ENCODE measurements at regions not wholly inside any gene's neighbourhood (a gene's known extent, or its start where the extent isn't known, plus 50 kb on each side); places are given as distances from the start of the nearest gene placed in this dataset.

DNA sequence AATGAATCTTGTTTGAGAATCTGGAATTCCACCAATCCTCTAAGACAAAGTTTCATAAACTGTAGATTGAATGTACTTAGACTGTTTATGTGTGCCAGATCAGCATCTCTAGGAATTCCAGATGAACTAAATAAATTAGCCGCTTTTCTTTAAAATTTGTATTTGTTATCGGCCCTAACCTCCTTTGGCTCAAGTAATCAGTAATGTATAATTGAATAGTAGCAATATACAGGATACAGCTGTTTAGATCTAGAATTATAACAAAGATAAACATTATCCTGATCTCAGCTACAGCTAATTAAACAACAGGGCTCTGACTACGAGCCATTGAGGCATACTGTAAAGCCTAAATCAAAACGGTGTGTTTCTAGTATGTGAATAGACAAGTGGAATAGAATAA, 120.3 kb downstream of the CYB561 start:
- TF ChIP-seq EZH2phosphoT487 (IDR thresholded peaks at IDR 0.05; ENCODE audit: borderline replicate concordance, low read length) = no peak
- TF ChIP-seq EZH2 (IDR thresholded peaks at IDR 0.05; ENCODE audit: low read length, unreplicated experiment) = no peak
- TF ChIP-seq, protein P1, sequence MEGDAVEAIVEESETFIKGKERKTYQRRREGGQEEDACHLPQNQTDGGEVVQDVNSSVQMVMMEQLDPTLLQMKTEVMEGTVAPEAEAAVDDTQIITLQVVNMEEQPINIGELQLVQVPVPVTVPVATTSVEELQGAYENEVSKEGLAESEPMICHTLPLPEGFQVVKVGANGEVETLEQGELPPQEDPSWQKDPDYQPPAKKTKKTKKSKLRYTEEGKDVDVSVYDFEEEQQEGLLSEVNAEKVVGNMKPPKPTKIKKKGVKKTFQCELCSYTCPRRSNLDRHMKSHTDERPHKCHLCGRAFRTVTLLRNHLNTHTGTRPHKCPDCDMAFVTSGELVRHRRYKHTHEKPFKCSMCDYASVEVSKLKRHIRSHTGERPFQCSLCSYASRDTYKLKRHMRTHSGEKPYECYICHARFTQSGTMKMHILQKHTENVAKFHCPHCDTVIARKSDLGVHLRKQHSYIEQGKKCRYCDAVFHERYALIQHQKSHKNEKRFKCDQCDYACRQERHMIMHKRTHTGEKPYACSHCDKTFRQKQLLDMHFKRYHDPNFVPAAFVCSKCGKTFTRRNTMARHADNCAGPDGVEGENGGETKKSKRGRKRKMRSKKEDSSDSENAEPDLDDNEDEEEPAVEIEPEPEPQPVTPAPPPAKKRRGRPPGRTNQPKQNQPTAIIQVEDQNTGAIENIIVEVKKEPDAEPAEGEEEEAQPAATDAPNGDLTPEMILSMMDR (conservative IDR thresholded peaks at IDR 0.05; ENCODE audit: low read depth, low read length) = no peak
- Histone ChIP-seq H3K9me3 (ENCODE audit: low read length) (no peaks in the 10 kb centered on the region), H3K4me3 (ENCODE audit: low read length) (no peak overlapping the region), H3K27me3 (ENCODE audit: low read length) (no peaks in the 10 kb centered on the region), H4K20me1 (ENCODE audit: low read length) (no peaks in the 10 kb centered on the region), H2AFZ (ENCODE audit: low read length) (no peak overlapping the region), H3K9ac (ENCODE audit: low read length) (no peak overlapping the region), H3K27ac (ENCODE audit: low read length) (no peak overlapping the region), H3K36me3 (ENCODE audit: low read depth, low read length) (no peaks in the 10 kb centered on the region), H3F3A (ENCODE audit: low read length, unreplicated experiment) (no peaks in the 10 kb centered on the region), H3K79me2 (ENCODE audit: low read length) (no peaks in the 10 kb centered on the region), H3K4me2 (ENCODE audit: low read length) (no peak overlapping the region), H3K4me1 (ENCODE audit: insufficient read depth, low read length) (no peaks in the 10 kb centered on the region), H3K9me2 (replicated peaks; ENCODE audit: low read length) (no peaks in the 10 kb centered on the region)
- CTCF ChIA-PET = no interaction called here
- POLR2A ChIA-PET (ENCODE audit: unreplicated experiment) = no interaction called here
- no TSS peak for BruUV-seq (replicated peaks)
- ATAC-seq = no peak
- no peak for DNase-seq
- intact Hi-C loops (cut with micrococcal nuclease) = no loop called here

DNA sequence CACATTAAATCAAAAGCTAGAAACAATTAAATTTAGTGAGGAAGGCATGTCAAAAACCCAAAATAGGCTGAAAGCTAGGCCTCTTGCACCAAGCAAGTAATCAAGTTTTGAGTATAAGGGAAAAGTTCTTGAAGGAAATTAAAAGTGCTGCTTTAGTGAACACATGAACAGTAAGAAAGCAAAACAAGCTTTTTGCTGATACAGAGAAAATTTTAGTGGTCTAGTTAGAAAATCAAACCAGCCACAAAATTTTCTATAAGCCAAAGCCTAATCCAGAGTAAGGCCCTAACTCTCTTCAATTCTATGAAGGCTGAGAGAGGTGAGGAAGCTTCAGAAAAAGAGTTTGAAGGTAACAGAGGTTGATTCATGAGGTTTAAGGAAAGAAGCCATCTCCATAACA, 116.2 kb downstream of the CYB561 start:
- no peak overlapping the region for H3K9ac ChIP-seq (ENCODE audit: low read length)
- no peak overlapping the region for H3K4me3 ChIP-seq (ENCODE audit: low read length)
- no peaks in the 10 kb centered on the region for H4K20me1 ChIP-seq (ENCODE audit: low read length)
- no peaks in the 10 kb centered on the region for H3K9me3 ChIP-seq (ENCODE audit: low read length)
- DNase-seq = no peak
- no peaks in the 10 kb centered on the region for H3K9me2 ChIP-seq (replicated peaks; ENCODE audit: low read length)
- CTCF ChIA-PET = interaction anchor here (0.6 kb wide), 1 partner anchor 30 kb away, joined by 7 read pairs; no protein-coding TSS in a partner anchor
- no peak for ATAC-seq
- peaks cover 19% of the 10 kb centered on the region for H3K4me1 ChIP-seq (ENCODE audit: insufficient read depth, low read length)
- H3K79me2 ChIP-seq (ENCODE audit: low read length) = no peaks in the 10 kb centered on the region
- no TSS peak for BruUV-seq (replicated peaks)
- no peak overlapping the region for H2AFZ ChIP-seq (ENCODE audit: low read length)
- intact Hi-C loops (cut with micrococcal nuclease) = loop anchor here (5.0 kb wide), 1 partner anchor 38 kb away; no protein-coding TSS in a partner anchor
- H3F3A ChIP-seq (ENCODE audit: low read length, unreplicated experiment) = no peaks in the 10 kb centered on the region
- POLR2A ChIA-PET (ENCODE audit: unreplicated experiment) = no interaction called here
- H3K4me2 ChIP-seq (ENCODE audit: low read length) = no peak overlapping the region
- TF ChIP-seq EZH2phosphoT487 (IDR thresholded peaks at IDR 0.05; ENCODE audit: borderline replicate concordance, low read length) (no peak), EZH2 (IDR thresholded peaks at IDR 0.05; ENCODE audit: low read length, unreplicated experiment) (no peak)
- TF ChIP-seq, protein P1 (conservative IDR thresholded peaks at IDR 0.05; ENCODE audit: low read depth, low read length) = no peak
- no peaks in the 10 kb centered on the region for H3K27me3 ChIP-seq (ENCODE audit: low read length)
- no peak overlapping the region for H3K27ac ChIP-seq (ENCODE audit: low read length)
- H3K36me3 ChIP-seq (ENCODE audit: low read depth, low read length) = peaks cover 2% of the 10 kb centered on the region; the same call in 1 of the 2 replicates

DNA sequence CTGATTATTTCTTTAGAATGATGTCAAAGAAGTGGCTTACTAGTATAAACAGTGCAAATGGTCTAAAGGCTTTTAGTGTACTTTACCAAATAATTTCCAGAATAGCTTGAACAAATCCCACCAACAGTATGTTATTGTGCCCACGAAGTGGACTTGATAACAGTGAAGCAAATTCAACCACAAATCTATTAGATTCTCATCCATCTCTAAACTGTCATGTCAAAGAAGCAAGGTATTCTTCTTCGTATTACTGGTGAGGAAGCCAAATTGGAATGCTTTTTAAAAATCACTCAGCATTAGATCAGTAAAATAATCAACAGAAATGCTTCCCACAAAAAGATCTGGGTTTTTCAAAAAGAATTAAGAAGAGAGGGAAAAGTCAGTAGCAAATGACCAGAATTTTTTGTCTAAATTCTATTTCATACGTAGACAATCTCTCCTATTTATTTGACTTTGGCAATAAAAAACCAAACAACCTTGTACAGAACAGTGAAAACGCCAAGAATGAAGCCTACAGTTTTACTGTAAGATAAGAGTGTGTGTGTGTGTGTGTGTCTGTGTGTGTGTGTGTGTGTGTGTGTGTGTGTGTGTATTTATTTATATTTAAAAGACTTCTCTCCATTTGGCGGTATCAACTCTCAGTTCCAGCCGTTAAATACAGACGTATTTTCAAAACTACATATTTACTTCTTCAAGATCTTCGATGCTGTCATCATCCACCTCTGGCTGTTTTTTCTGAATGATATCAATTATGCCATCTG, 114.6 kb downstream of the CYB561 start:
- BruUV-seq (replicated peaks) = no TSS peak
- Histone ChIP-seq H3K4me2 (ENCODE audit: low read length) (no peak overlapping the region), H3K9me3 (ENCODE audit: low read length) (no peaks in the 10 kb centered on the region), H2AFZ (ENCODE audit: low read length) (no peak overlapping the region), H3F3A (ENCODE audit: low read length, unreplicated experiment) (no peaks in the 10 kb centered on the region), H3K4me3 (ENCODE audit: low read length) (no peak overlapping the region), H3K9ac (ENCODE audit: low read length) (no peak overlapping the region), H3K27ac (ENCODE audit: low read length) (no peak overlapping the region), H3K36me3 (ENCODE audit: low read depth, low read length) (peaks cover 2% of the 10 kb centered on the region; the same call in 1 of the 2 replicates), H4K20me1 (ENCODE audit: low read length) (no peaks in the 10 kb centered on the region), H3K79me2 (ENCODE audit: low read length) (no peaks in the 10 kb centered on the region), H3K27me3 (ENCODE audit: low read length) (no peaks in the 10 kb centered on the region), H3K4me1 (ENCODE audit: insufficient read depth, low read length) (peaks cover 19% of the 10 kb centered on the region), H3K9me2 (replicated peaks; ENCODE audit: low read length) (no peaks in the 10 kb centered on the region)
- DNase-seq (no peak), ATAC-seq (no peak)
- CTCF ChIA-PET = no interaction called here
- TF ChIP-seq, protein P1 (conservative IDR thresholded peaks at IDR 0.05; ENCODE audit: low read depth, low read length) = no peak
- TF ChIP-seq EZH2 (IDR thresholded peaks at IDR 0.05; ENCODE audit: low read length, unreplicated experiment) (no peak), EZH2phosphoT487 (IDR thresholded peaks at IDR 0.05; ENCODE audit: borderline replicate concordance, low read length) (no peak)
- POLR2A ChIA-PET (ENCODE audit: unreplicated experiment) = no interaction called here
- intact Hi-C loops (cut with micrococcal nuclease) = loop anchor here (5.0 kb wide), 1 partner anchor 39 kb away; no protein-coding TSS in a partner anchor

Data from PC-3 (cell line).